Hepatocyte (in vitro differentiated cells): ENCODE measurements at regions not wholly inside any gene's neighbourhood (a gene's known extent, or its start where the extent isn't known, plus 50 kb on each side); places are given as distances from the start of the nearest gene placed in this dataset.

Source experiments
- DNase-seq: peaks from one replicate; pipeline ENCODE4 v3.0.0-alpha.2; 2016; ENCODE audit warnings: low spot score
- H2AFZ ChIP-seq: fragments of 200-600 bp; sonication (generic); 2 replicates; pipeline ENCODE4 v1.6.0; 2016; ENCODE audit warnings: antibody characterized with exemption, mild to moderate bottlenecking
- H3K27ac ChIP-seq: fragments of 200-600 bp; sonication (generic); 2 replicates; pipeline ENCODE4 v1.5.1; 2016; ENCODE audit warnings: mild to moderate bottlenecking
- H3K27me3 ChIP-seq: fragments of 200-600 bp; sonication (generic); 2 replicates; pipeline ENCODE4 v1.6.1; 2016
- H3K36me3 ChIP-seq: fragments of 200-600 bp; sonication (generic); replicated peaks from 2 replicates; pipeline ENCODE4 v1.5.1; 2016; ENCODE audit warnings: low read depth; ENCODE audit not compliant: insufficient read depth
- H3K4me1 ChIP-seq: fragments of 200-600 bp; sonication (generic); 2 replicates; pipeline ENCODE4 v1.5.1; 2016; ENCODE audit warnings: mild to moderate bottlenecking, moderate library complexity; ENCODE audit not compliant: insufficient read depth
- H3K4me2 ChIP-seq: fragments of 200-600 bp; sonication (generic); 2 replicates; pipeline ENCODE4 v1.6.0; 2016
- H3K4me3 ChIP-seq: fragments of 200-600 bp; sonication (generic); 2 replicates; pipeline ENCODE4 v1.5.1; 2016; ENCODE audit warnings: mild to moderate bottlenecking
- H3K79me2 ChIP-seq: fragments of 200-600 bp; sonication (generic); 2 replicates; pipeline ENCODE4 v1.6.0; 2017; ENCODE audit warnings: mild to moderate bottlenecking
- H3K9me2 ChIP-seq: fragments of 200-600 bp; sonication (generic); replicated peaks from 2 replicates; pipeline ENCODE4 v1.6.0; 2017; ENCODE audit warnings: mild to moderate bottlenecking; ENCODE audit not compliant: insufficient read depth
- H3K9me3 ChIP-seq: fragments of 200-600 bp; sonication (generic); 2 replicates; pipeline ENCODE4 v1.5.1; 2016; ENCODE audit warnings: low read depth, mild to moderate bottlenecking
- H4K20me1 ChIP-seq: fragments of 200-600 bp; sonication (generic); 2 replicates; pipeline ENCODE4 v1.6.0; 2016; ENCODE audit warnings: mild to moderate bottlenecking; ENCODE audit not compliant: insufficient read depth, poor library complexity, severe bottlenecking
- EZH2 ChIP-seq: fragments of 200-600 bp; sonication (generic); IDR thresholded peaks from 2 replicates; pipeline ENCODE4 v1.6.1; 2016; ENCODE audit warnings: antibody characterized with exemption, mild to moderate bottlenecking, borderline replicate concordance
- EZH2phosphoT487 ChIP-seq: fragments of 200-600 bp; sonication (generic); IDR thresholded peaks from one replicate; pipeline ENCODE4 v1.6.1; 2018; ENCODE audit warnings: antibody characterized with exemption, mild to moderate bottlenecking, low read depth, moderate library complexity; ENCODE audit not compliant: unreplicated experiment, severe bottlenecking
- WGBS: methylation state at CpG from one replicate; pipeline ENCODE4 v1.1.6; 2016; ENCODE audit warnings: low lambda C conversion rate; ENCODE audit errors: missing lambda C conversion rate; 5-methylcytosine and 5-hydroxymethylcytosine counted together
- TF ChIP-seq, protein P1 (sequence below): fragments of 200-600 bp; sonication (generic); IDR thresholded peaks from 2 replicates; pipeline ENCODE4 v1.5.1; 2016; ENCODE audit warnings: antibody characterized with exemption, mild to moderate bottlenecking; ENCODE audit not compliant: poor library complexity

DNA sequence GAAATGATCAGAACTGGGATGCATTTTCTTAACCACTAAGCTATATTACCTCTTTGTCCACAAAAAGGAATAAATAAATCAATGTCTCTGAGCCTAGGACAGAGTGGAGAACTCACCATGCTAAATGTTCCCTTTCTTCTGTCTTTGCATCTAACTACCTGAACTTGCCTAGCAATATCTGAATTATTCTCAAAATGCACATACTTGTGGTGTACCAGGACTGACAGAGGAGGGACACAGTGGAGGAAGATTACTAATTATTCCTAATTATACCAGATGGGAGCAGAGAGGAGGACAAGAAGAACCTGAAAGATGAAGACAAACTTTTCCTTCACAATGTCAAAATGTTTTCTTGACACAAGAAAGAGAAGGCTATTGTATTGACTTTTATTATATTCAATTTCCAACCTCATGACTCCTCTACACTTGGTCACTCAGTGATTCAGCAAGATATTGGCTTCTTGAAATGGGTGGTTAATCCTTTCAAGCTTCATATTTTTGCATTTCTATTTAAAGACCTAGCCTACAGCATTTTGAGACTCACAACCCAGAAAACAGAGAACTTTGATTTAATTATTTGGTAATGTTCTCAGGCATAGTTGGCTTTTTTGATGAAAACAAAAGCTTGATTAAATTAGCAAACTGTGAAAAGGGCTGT lies 117.2 kb upstream of the LRFN5 start:
- no peaks in the 10 kb centered on the region for H3K36me3 ChIP-seq
- no peak overlapping the region for H3K4me2 ChIP-seq
- no peak for DNase-seq
- no peaks in the 10 kb centered on the region for H3K9me3 ChIP-seq
- no peak overlapping the region for H2AFZ ChIP-seq
- no peaks in the 10 kb centered on the region for H3K9me2 ChIP-seq
- H3K4me1 ChIP-seq = no peaks in the 10 kb centered on the region
- TF ChIP-seq EZH2 = no peak
- TF ChIP-seq, protein P1, sequence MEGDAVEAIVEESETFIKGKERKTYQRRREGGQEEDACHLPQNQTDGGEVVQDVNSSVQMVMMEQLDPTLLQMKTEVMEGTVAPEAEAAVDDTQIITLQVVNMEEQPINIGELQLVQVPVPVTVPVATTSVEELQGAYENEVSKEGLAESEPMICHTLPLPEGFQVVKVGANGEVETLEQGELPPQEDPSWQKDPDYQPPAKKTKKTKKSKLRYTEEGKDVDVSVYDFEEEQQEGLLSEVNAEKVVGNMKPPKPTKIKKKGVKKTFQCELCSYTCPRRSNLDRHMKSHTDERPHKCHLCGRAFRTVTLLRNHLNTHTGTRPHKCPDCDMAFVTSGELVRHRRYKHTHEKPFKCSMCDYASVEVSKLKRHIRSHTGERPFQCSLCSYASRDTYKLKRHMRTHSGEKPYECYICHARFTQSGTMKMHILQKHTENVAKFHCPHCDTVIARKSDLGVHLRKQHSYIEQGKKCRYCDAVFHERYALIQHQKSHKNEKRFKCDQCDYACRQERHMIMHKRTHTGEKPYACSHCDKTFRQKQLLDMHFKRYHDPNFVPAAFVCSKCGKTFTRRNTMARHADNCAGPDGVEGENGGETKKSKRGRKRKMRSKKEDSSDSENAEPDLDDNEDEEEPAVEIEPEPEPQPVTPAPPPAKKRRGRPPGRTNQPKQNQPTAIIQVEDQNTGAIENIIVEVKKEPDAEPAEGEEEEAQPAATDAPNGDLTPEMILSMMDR = no peak
- no peak for TF ChIP-seq EZH2phosphoT487
- H3K4me3 ChIP-seq = no peak overlapping the region
- no peaks in the 10 kb centered on the region for H3K79me2 ChIP-seq
- H3K27ac ChIP-seq = no peak overlapping the region
- H3K27me3 ChIP-seq = no peaks in the 10 kb centered on the region
- no peaks in the 10 kb centered on the region for H4K20me1 ChIP-seq

DNA sequence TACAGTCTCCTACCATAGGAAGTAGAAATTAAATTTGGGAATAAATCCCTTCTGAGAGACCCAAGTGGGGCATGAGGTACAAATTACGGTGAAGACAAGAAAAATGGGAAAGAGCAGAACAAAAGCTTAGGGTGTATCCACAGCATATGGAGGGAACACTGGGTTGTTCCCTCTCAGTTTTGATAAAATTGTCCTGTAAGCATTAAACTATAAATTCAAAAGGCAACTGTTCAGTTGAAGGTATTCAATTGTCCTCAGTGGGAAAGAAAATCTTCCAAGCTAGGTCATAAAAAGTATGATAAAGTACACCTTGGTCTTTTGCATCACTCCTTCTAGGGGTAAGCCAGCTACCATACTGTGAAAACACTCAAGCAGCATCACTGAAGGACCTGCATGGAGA lies 118.3 kb upstream of the LRFN5 start:
- H3K27ac ChIP-seq = no peak overlapping the region
- no peaks in the 10 kb centered on the region for H3K4me1 ChIP-seq
- no peaks in the 10 kb centered on the region for H3K36me3 ChIP-seq
- no peaks in the 10 kb centered on the region for H4K20me1 ChIP-seq
- no peaks in the 10 kb centered on the region for H3K79me2 ChIP-seq
- no peak overlapping the region for H3K4me3 ChIP-seq
- H3K9me2 ChIP-seq = no peaks in the 10 kb centered on the region
- no peaks in the 10 kb centered on the region for H3K9me3 ChIP-seq
- no peak for DNase-seq
- H3K4me2 ChIP-seq = no peak overlapping the region
- WGBS = 100% methylated on average over 1 of the region's 1 CpG
- no peak overlapping the region for H2AFZ ChIP-seq
- TF ChIP-seq EZH2 (no peak), EZH2phosphoT487 (no peak)
- TF ChIP-seq, protein P1 = no peak
- no peaks in the 10 kb centered on the region for H3K27me3 ChIP-seq

DNA sequence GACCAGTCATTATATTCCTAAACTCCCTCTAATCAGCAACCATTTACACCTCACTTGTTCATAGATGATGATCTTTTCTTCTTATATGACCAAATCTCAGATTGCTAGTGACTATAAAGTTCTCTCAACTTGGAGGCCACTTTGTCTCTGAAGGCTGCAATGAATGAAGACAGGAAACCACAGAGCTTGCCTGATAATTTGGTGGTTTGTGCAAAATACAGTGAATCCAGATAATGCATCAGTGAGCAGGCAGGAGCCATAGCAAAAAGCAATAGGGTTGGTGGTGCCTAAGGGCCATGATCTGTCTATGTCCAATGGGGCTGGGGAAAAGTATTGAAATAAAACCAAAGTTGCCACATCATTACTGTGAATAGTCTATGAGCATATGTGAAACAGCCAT lies 123.8 kb upstream of the LRFN5 start:
- Histone ChIP-seq H3K9me2 (no peaks in the 10 kb centered on the region), H3K4me3 (no peak overlapping the region), H2AFZ (no peak overlapping the region), H3K36me3 (no peaks in the 10 kb centered on the region), H3K79me2 (no peaks in the 10 kb centered on the region), H3K4me2 (no peak overlapping the region), H3K27me3 (no peaks in the 10 kb centered on the region), H3K27ac (no peak overlapping the region), H4K20me1 (no peaks in the 10 kb centered on the region), H3K4me1 (no peaks in the 10 kb centered on the region), H3K9me3 (no peaks in the 10 kb centered on the region)
- no peak for DNase-seq
- TF ChIP-seq EZH2 = no peak
- TF ChIP-seq, protein P1 = no peak
- TF ChIP-seq EZH2phosphoT487 = no peak

DNA sequence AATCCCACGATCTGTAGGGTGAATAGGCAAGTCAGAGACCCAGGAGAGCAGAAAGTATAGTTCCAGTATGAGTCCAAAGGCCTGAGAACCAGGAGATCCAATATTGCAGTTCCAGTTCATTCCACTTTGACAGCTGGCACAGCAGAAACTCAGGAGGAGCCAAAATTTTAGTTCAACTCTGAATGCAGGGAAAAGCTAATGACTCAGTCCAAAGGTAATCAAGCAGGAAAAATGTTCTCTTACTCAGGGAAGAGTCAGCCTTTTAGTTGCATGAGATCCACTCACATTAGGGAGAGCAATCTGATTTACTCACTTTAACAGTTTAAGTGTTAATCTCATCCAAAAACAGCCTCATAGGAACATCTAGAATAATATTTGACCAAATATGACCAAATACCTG lies 130.2 kb upstream of the LRFN5 start:
- Histone ChIP-seq H3K79me2 (no peaks in the 10 kb centered on the region), H2AFZ (no peak overlapping the region), H3K4me1 (no peaks in the 10 kb centered on the region), H3K27me3 (no peaks in the 10 kb centered on the region), H3K9me2 (no peaks in the 10 kb centered on the region), H4K20me1 (no peaks in the 10 kb centered on the region), H3K36me3 (no peaks in the 10 kb centered on the region), H3K4me3 (no peak overlapping the region), H3K27ac (no peak overlapping the region), H3K9me3 (no peaks in the 10 kb centered on the region), H3K4me2 (no peak overlapping the region)
- TF ChIP-seq, protein P1 = no peak
- 71% methylated on average over 1 of the region's 1 CpG for WGBS
- no peak for DNase-seq
